ENCODE measurements at regions not wholly inside any gene's neighbourhood (a gene's known extent, or its start where the extent isn't known, plus 50 kb on each side); places are given as distances from the start of the nearest gene placed in this dataset.

- Histone ChIP-seq H3K4me3 (IDR thresholded peaks at IDR 0.05; ENCODE audit: insufficient read depth, low read depth, low read length) (no peak overlapping the region), H3K79me2 (ENCODE audit: insufficient read depth, low read depth) (no peaks in the 10 kb centered on the region), H3K27ac (no peak overlapping the region), H4K20me1 (ENCODE audit: insufficient read depth) (no peaks in the 10 kb centered on the region), H3K27me3 (ENCODE audit: insufficient read depth, low read depth) (no peaks in the 10 kb centered on the region), H3K4me2 (no peak overlapping the region), H3K36me3 (ENCODE audit: insufficient read depth) (no peaks in the 10 kb centered on the region), H3K9ac (no peak overlapping the region), H2AFZ (ENCODE audit: low read depth) (no peak overlapping the region), H3K4me1 (ENCODE audit: low read depth, poor library complexity, severe bottlenecking) (no peaks in the 10 kb centered on the region)
- no peak for TF ChIP-seq CTCF (conservative IDR thresholded peaks at IDR 0.05; ENCODE audit: low read depth, low read length)
Observed at GRCh38 chr22:22776121-22776520, 111.5 kb upstream of the IGLL5 start.

GRCh38 chr22:22779213-22779612, 108.4 kb upstream of the IGLL5 start:
- Histone ChIP-seq H3K27ac (no peak overlapping the region), H3K4me1 (ENCODE audit: low read depth, poor library complexity, severe bottlenecking) (no peaks in the 10 kb centered on the region), H3K36me3 (ENCODE audit: insufficient read depth) (no peaks in the 10 kb centered on the region), H3K9ac (no peak overlapping the region), H3K4me2 (no peak overlapping the region), H2AFZ (ENCODE audit: low read depth) (no peak overlapping the region), H3K27me3 (ENCODE audit: insufficient read depth, low read depth) (no peaks in the 10 kb centered on the region), H3K79me2 (ENCODE audit: insufficient read depth, low read depth) (no peaks in the 10 kb centered on the region), H4K20me1 (ENCODE audit: insufficient read depth) (no peaks in the 10 kb centered on the region), H3K4me3 (IDR thresholded peaks at IDR 0.05; ENCODE audit: insufficient read depth, low read depth, low read length) (no peak overlapping the region)
- TF ChIP-seq CTCF (conservative IDR thresholded peaks at IDR 0.05; ENCODE audit: low read depth, low read length), result no peak

GRCh38 chr22:22783575-22783974, 104.0 kb upstream of the IGLL5 start:
- TF ChIP-seq CTCF (conservative IDR thresholded peaks at IDR 0.05; ENCODE audit: low read depth, low read length), result no peak
- Histone ChIP-seq H3K36me3 (ENCODE audit: insufficient read depth) (no peaks in the 10 kb centered on the region), H3K4me2 (no peak overlapping the region), H3K27me3 (ENCODE audit: insufficient read depth, low read depth) (no peaks in the 10 kb centered on the region), H2AFZ (ENCODE audit: low read depth) (no peak overlapping the region), H3K9ac (no peak overlapping the region), H3K79me2 (ENCODE audit: insufficient read depth, low read depth) (no peaks in the 10 kb centered on the region), H3K27ac (no peak overlapping the region), H4K20me1 (ENCODE audit: insufficient read depth) (no peaks in the 10 kb centered on the region), H3K4me3 (IDR thresholded peaks at IDR 0.05; ENCODE audit: insufficient read depth, low read depth, low read length) (no peak overlapping the region), H3K4me1 (ENCODE audit: low read depth, poor library complexity, severe bottlenecking) (peaks cover 12% of the 10 kb centered on the region)

GRCh38 chr22:22784249-22785039, 103.2 kb upstream of the IGLL5 start:
- Histone ChIP-seq H3K4me1 (ENCODE audit: low read depth, poor library complexity, severe bottlenecking) (peaks cover 17% of the 10 kb centered on the region), H3K27me3 (ENCODE audit: insufficient read depth, low read depth) (no peaks in the 10 kb centered on the region), H4K20me1 (ENCODE audit: insufficient read depth) (no peaks in the 10 kb centered on the region), H3K4me2 (no peak overlapping the region), H2AFZ (ENCODE audit: low read depth) (no peak overlapping the region), H3K79me2 (ENCODE audit: insufficient read depth, low read depth) (no peaks in the 10 kb centered on the region), H3K9ac (no peak overlapping the region), H3K36me3 (ENCODE audit: insufficient read depth) (no peaks in the 10 kb centered on the region), H3K4me3 (IDR thresholded peaks at IDR 0.05; ENCODE audit: insufficient read depth, low read depth, low read length) (no peak overlapping the region), H3K27ac (no peak overlapping the region)
- no peak for TF ChIP-seq CTCF (conservative IDR thresholded peaks at IDR 0.05; ENCODE audit: low read depth, low read length)
